ENCODE measurements at regions not wholly inside any gene's neighbourhood (a gene's known extent, or its start where the extent isn't known, plus 50 kb on each side); places are given as distances from the start of the nearest gene placed in this dataset.

- Histone ChIP-seq H3K27me3 (no peaks in the 10 kb centered on the region), H3K9me3 (no peaks in the 10 kb centered on the region), H3K4me1 (peaks cover 0 to 47% (median 21%) of the 10 kb centered on the region in 12 donors), H3K36me3 (no peaks in the 10 kb centered on the region), H3K27ac (peak overlapping the region in 11 of 12 donors; percentile 23 to 81 (median 62)), H3K4me3 (no peak overlapping the region)
- DNase-seq (no peak), ATAC-seq (peak in 1 of 4 donors; percentile 35)
- WGBS, 4 donors: 83 to 87% (median 85%) methylated on average over 6 of the region's 6 CpGs
- no peak for TF ChIP-seq CTCF (IDR thresholded peaks at IDR 0.05)
- no peak for TF ChIP-seq POLR2A (IDR thresholded peaks at IDR 0.05)
- intact Hi-C loops (cut with DNase I): loop anchor here in 5 of 10 donors (5.0 to 10.0 kb wide), 6 partner anchors 98 to 185 kb away; partner anchors contain the start of gene SLC38A2 (in 1 of the 5)
Measured at GRCh38 chr12:46556819-46557524, 184.4 kb upstream of the SLC38A2 start.

- Histone ChIP-seq H3K9me3 (no peaks in the 10 kb centered on the region), H3K27ac (peak overlapping the region in 11 of 12 donors; percentile 23 to 81 (median 62)), H3K27me3 (no peaks in the 10 kb centered on the region), H3K4me1 (peaks cover 0 to 47% (median 21%) of the 10 kb centered on the region in 12 donors), H3K4me3 (no peak overlapping the region), H3K36me3 (no peaks in the 10 kb centered on the region)
- TF ChIP-seq CTCF (IDR thresholded peaks at IDR 0.05): no peak
- 13 to 18% (median 16%) methylated on average over 2 of the region's 2 CpGs for WGBS, 4 donors
- ATAC-seq (peak; percentile 87 to 95 (median 93)), DNase-seq (no peak)
- intact Hi-C loops (cut with DNase I): loop anchor here in 5 of 10 donors (5.0 to 10.0 kb wide), 6 partner anchors 99 to 184 kb away; partner anchors contain the start of gene SLC38A2 (in 1 of the 5)
Measured at GRCh38 chr12:46556105-46556559, 183.6 kb upstream of the SLC38A2 start.

- TF ChIP-seq CTCF (IDR thresholded peaks at IDR 0.05): no peak
- no peak for TF ChIP-seq POLR2A (IDR thresholded peaks at IDR 0.05)
- Histone ChIP-seq H3K36me3 (no peaks in the 10 kb centered on the region), H3K4me1 (peaks cover 0 to 47% (median 21%) of the 10 kb centered on the region in 12 donors), H3K27ac (peak overlapping the region; percentile 23 to 81 (median 61)), H3K27me3 (no peaks in the 10 kb centered on the region), H3K4me3 (no peak overlapping the region), H3K9me3 (no peaks in the 10 kb centered on the region)
- 61 to 68% (median 66%) methylated on average over 4 of the region's 4 CpGs for WGBS, 4 donors
- no peak for ATAC-seq
- no peak for DNase-seq
- intact Hi-C loops (cut with DNase I): loop anchor here in 5 of 10 donors (5.0 to 10.0 kb wide), 6 partner anchors 99 to 183 kb away; partner anchors contain the start of gene SLC38A2 (in 1 of the 5)
Measured at GRCh38 chr12:46555406-46555852, 182.9 kb upstream of the SLC38A2 start.

GRCh38 chr12:46554460-46554859 is 181.9 kb upstream of the SLC38A2 start:
- no peak overlapping the region for H3K4me3 ChIP-seq
- no peaks in the 10 kb centered on the region for H3K9me3 ChIP-seq
- ATAC-seq: no peak
- WGBS, 4 donors: 82 to 93% (median 84%) methylated on average over 2 of the region's 2 CpGs
- H3K36me3 ChIP-seq: no peaks in the 10 kb centered on the region
- H3K4me1 ChIP-seq: peaks cover 0 to 44% (median 18%) of the 10 kb centered on the region in 12 donors
- TF ChIP-seq CTCF (IDR thresholded peaks at IDR 0.05): no peak
- TF ChIP-seq POLR2A (IDR thresholded peaks at IDR 0.05): no peak
- DNase-seq: no peak
- intact Hi-C loops (cut with DNase I): loop anchor here in 4 of 10 donors (10.0 kb wide), 3 partner anchors 100 to 170 kb away; no protein-coding TSS in a partner anchor
- no peaks in the 10 kb centered on the region for H3K27me3 ChIP-seq
- H3K27ac ChIP-seq: peak overlapping the region in 9 of 12 donors; percentile 9 to 81 (median 64)

Measured in heart left ventricle (tissue), 16 donors.